Activated T-cell treated with anti-CD3 and anti-CD28 coated beads, Interleukin-2, amount 50 U/mL, for 4 hours (primary cell): ENCODE measurements at regions not wholly inside any gene's neighbourhood (a gene's known extent, or its start where the extent isn't known, plus 50 kb on each side); places are given as distances from the start of the nearest gene placed in this dataset.
A peak's percentile ranks its signal among the peaks of the same experiment; 100 is the strongest.

Experiments used
- ATAC-seq, 2 donors: fragments of 200-7000 bp; cut with Tn5 transposase; one replicate each; pipeline ENCODE4 v1.10.0; 2021
- DNase-seq: peaks from one replicate; pipeline ENCODE4 v3.0.0-alpha.2; 2020
- H3K27me3 Mint-ChIP-seq: one replicate; pipeline ENCODE4 v1.8.0; 2021; ENCODE audit warnings: low read depth, mixed read lengths
- H3K36me3 Mint-ChIP-seq: one replicate; pipeline ENCODE4 v1.8.0; 2022; ENCODE audit warnings: mixed read lengths; ENCODE audit not compliant: insufficient read depth
- H3K4me1 Mint-ChIP-seq: one replicate; pipeline ENCODE4 v1.8.0; 2021; ENCODE audit warnings: low read depth, mixed read lengths
- H3K4me3 Mint-ChIP-seq: one replicate; pipeline ENCODE4 v1.8.0; 2021; ENCODE audit warnings: mild to moderate bottlenecking, moderate library complexity, mixed read lengths
- H3K9me3 Mint-ChIP-seq: one replicate; pipeline ENCODE4 v1.8.0; 2021; ENCODE audit warnings: mixed read lengths

GRCh38 chr18:79625195-79625923, 54.2 kb upstream of the CTDP1 start:
- peaks cover 11% of the 10 kb centered on the region for H3K4me1 Mint-ChIP-seq
- H3K36me3 Mint-ChIP-seq: no peaks in the 10 kb centered on the region
- DNase-seq: no peak
- no peaks in the 10 kb centered on the region for H3K9me3 Mint-ChIP-seq
- ATAC-seq: peak; percentile 27 to 38
- H3K27me3 Mint-ChIP-seq: peaks cover 22% of the 10 kb centered on the region
- no peak overlapping the region for H3K4me3 Mint-ChIP-seq

- no peak for ATAC-seq
- Mint-ChIP-seq H3K4me1 (peaks cover 11% of the 10 kb centered on the region), H3K9me3 (no peaks in the 10 kb centered on the region)
These were observed 53.6 kb upstream of the CTDP1 start for GRCh38 chr18:79625924-79626561.

GRCh38 chr18:79626905-79627749, 52.5 kb upstream of the CTDP1 start:
- no peaks in the 10 kb centered on the region for H3K36me3 Mint-ChIP-seq
- DNase-seq (no peak), ATAC-seq (no peak)
- H3K4me1 Mint-ChIP-seq: peaks cover 11% of the 10 kb centered on the region
- H3K9me3 Mint-ChIP-seq: no peaks in the 10 kb centered on the region
- no peak overlapping the region for H3K4me3 Mint-ChIP-seq
- H3K27me3 Mint-ChIP-seq: peaks cover 22% of the 10 kb centered on the region

More at GRCh38 chr18:79625924-79626561, 53.6 kb upstream of the CTDP1 start:
- Mint-ChIP-seq H3K36me3 (no peaks in the 10 kb centered on the region), H3K27me3 (peaks cover 22% of the 10 kb centered on the region), H3K4me3 (no peak overlapping the region)
- no peak for DNase-seq

GRCh38 chr18:79627750-79628294, 51.8 kb upstream of the CTDP1 start:
- Mint-ChIP-seq H3K4me3 (no peak overlapping the region), H3K4me1 (peaks cover 11% of the 10 kb centered on the region), H3K27me3 (peaks cover 22% of the 10 kb centered on the region), H3K9me3 (no peaks in the 10 kb centered on the region), H3K36me3 (no peaks in the 10 kb centered on the region)
- ATAC-seq: no peak
- no peak for DNase-seq

DNA sequence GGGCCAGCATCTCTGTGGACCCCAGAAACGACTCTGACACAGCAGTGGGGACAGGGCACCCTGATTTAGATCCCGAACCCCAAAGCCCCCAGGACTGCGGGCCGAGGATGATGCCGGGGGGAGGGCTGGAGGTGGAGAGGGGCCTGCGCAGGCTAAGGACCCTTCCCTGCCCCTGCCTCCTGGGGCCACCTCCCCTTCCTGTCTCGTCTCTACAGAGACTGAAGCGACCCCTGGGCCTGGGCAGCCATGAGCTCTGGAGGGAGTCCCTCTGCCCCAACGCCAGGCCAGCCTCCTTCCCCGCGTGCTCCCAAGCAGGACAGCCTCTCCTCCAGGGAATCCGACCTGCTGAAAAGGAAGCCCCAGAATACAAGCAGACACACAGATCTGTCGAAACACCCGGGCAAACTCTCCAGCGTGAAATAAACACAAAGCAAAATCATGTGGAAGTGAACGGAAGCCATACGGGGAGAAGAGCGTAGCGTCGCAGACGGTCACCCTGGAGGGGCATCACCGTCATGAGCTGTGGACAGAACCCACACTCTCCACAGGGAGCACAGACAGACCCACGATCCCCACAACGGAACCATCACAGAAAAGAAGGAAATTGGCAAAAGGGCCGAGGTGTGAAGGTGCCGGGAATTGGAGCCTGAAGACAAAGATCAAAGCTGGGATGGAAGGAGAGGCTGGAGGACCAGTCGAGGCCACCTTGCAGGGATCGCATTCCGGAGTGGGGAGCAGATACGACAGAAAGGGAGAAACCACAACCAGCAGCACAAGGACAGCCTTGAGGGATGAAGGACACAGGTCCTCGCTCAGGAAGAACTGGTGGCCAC, 51.0 kb upstream of the CTDP1 start:
- Mint-ChIP-seq H3K4me1 (peaks cover 11% of the 10 kb centered on the region), H3K27me3 (peaks cover 18% of the 10 kb centered on the region), H3K36me3 (no peaks in the 10 kb centered on the region), H3K4me3 (no peak overlapping the region), H3K9me3 (no peaks in the 10 kb centered on the region)
- DNase-seq (no peak), ATAC-seq (no peak)

DNA sequence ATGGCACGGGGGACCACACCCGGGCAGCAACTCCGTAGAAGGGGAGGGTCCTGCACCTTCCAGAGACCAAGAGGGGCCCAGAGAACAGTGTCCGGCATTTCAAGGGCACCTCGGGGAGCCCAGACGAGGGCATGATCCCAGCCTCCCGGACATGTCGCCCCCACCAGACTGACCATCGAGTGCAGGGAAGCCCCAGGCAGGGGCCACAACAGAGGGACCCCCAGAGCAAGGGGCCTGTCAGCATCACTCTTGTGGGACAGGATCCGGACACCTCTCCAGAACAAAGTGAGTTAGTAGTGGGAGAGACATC, 50.4 kb upstream of the CTDP1 start:
- ATAC-seq (no peak), DNase-seq (no peak)
- no peak overlapping the region for H3K4me3 Mint-ChIP-seq
- no peaks in the 10 kb centered on the region for H3K36me3 Mint-ChIP-seq
- H3K9me3 Mint-ChIP-seq: no peaks in the 10 kb centered on the region
- H3K4me1 Mint-ChIP-seq: peaks cover 9% of the 10 kb centered on the region
- H3K27me3 Mint-ChIP-seq: peaks cover 12% of the 10 kb centered on the region

GRCh38 chr18:79629606-79630005, 50.0 kb upstream of the CTDP1 start:
- ATAC-seq: no peak
- H3K4me1 Mint-ChIP-seq: peaks cover 6% of the 10 kb centered on the region
- peaks cover 9% of the 10 kb centered on the region for H3K27me3 Mint-ChIP-seq
- no peak for DNase-seq
- no peaks in the 10 kb centered on the region for H3K9me3 Mint-ChIP-seq
- no peaks in the 10 kb centered on the region for H3K36me3 Mint-ChIP-seq
- no peak overlapping the region for H3K4me3 Mint-ChIP-seq
